Inflammatory macrophage treated with lipopolysaccharide for 4 hours (primary cell): ENCODE measurements at regions not wholly inside any gene's neighbourhood (a gene's known extent, or its start where the extent isn't known, plus 50 kb on each side); places are given as distances from the start of the nearest gene placed in this dataset.
"Not testable (repeated sequence)": the region's sequence is repeated elsewhere in the genome, so short reads cannot be mapped to it uniquely, and the experiment has no call there.

Experiments used
- DNase-seq: peaks from one replicate; pipeline ENCODE4 v3.0.0-alpha.2; 2020

- no peak for DNase-seq
Measured at GRCh38 chr5:12208366-12209100, 304.3 kb upstream of the CTNND2 start.

DNA sequence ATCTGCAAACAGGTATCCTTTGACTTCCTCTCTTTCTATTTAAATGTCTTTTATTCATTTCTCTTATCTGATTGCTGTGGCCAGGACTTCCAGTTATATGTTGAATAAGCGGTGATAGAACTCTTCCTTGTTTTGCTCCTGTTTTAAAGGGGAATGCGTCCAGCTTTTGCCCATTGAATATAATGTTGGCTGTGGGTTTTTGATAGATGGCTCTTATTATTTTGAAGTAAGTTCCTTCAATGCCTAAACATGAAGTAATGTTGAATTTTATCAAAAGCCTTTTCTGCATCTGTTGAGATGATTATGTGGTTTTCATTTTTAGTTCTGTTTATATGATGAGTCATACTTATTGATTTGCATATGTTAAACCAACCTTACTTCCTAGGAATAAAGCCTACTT is 300.5 kb upstream of the CTNND2 start:
- DNase-seq = no peak

GRCh38 chr5:12193536-12193935 is 289.3 kb upstream of the CTNND2 start:
- no peak for DNase-seq

- no peak for DNase-seq
Measured at GRCh38 chr5:12183003-12183402, 278.8 kb upstream of the CTNND2 start.

GRCh38 chr5:12177851-12178250 is 273.6 kb upstream of the CTNND2 start:
- DNase-seq = no peak

GRCh38 chr5:12177225-12177624 is 273.0 kb upstream of the CTNND2 start:
- DNase-seq = no peak

GRCh38 chr5:12175914-12176585 is 271.8 kb upstream of the CTNND2 start:
- DNase-seq = no peak

- DNase-seq = no peak
Measured at GRCh38 chr5:12174734-12175133, 270.5 kb upstream of the CTNND2 start.

DNA sequence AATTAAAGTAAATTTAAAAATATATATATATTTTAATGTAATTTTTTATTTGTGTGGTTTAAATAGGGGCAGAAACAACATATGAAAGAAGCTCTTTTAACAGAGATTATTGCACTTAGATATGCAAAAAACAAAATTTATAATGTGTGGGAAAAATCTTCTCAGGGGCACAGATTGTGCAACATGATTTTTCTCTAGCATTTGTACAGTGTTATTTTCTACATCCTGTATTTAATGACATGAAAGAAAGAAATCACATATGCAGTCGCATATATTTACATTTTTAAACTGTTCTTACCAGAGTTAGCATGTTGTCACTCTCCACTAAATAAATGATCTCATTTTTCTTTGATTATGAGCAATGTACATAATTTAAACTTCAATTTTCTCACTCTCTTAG is 265.3 kb upstream of the CTNND2 start:
- no peak for DNase-seq

DNA sequence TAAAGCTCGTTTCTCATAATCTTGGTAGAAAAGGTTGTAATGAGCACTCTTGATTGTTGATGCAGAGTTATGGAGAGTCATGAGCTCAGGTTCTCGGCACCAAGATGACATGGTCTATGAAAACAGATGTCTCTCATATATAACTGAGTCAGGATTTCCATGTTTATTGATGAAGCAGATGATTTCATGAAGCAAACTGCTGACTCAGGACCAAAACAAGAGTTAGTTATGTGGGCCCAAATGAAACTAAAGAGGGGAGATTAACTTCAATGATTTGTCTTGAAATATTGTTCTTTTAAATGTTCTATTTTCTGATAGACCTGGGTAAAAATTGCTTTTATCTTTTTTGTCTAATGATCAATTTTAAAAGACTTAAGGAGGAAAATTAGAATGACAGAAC is 258.6 kb upstream of the CTNND2 start:
- no peak for DNase-seq

- no peak for DNase-seq
Measured at GRCh38 chr5:12147513-12147912, 243.3 kb upstream of the CTNND2 start.

DNA sequence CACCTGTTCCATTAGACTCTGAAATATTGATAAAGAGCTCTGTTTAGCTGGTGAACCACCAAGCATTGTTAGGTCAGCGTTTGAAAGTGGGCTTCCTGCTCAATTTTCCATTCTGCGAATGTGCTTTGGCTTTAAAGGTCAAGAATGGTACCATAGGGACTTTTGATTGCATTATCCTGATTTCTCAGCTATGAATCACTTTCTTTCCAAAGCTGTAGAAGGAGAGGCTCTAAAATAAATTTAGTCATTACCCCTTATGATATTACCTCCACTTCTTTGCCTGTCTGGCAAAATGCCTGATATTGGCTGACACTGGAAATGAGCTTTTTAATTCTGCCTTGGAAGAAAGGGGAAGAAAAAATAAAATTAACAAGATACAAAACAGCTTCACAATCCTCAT is 237.2 kb upstream of the CTNND2 start:
- DNase-seq = no peak

- DNase-seq = no peak
Measured at GRCh38 chr5:12133520-12133919, 229.3 kb upstream of the CTNND2 start.

- DNase-seq = not testable (repeated sequence)
Measured at GRCh38 chr5:12131020-12131419, 226.8 kb upstream of the CTNND2 start.

- DNase-seq = no peak
Measured at GRCh38 chr5:12125895-12126294, 221.6 kb upstream of the CTNND2 start.

- DNase-seq = no peak
Measured at GRCh38 chr5:12119657-12120056, 215.4 kb upstream of the CTNND2 start.

DNA sequence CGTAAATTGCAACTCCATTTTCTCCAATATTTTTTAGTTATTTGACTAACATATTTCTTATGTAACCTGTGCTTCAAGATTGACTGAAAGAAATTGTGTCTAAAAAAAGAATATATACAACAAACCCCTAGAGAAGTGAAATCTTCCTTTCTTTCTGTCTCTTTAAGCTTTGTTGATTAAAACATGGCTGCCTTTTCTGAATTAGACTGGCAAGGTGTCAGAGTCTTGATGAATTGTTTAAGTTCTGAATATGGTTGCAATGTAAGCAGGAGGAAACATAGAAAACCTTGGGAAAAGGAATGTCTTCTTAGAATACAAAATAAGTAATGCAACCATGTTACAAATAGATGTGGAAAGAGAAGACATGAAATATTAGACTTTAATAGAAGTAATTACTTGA is 209.8 kb upstream of the CTNND2 start:
- no peak for DNase-seq

- DNase-seq = no peak
Measured at GRCh38 chr5:12113062-12113461, 208.8 kb upstream of the CTNND2 start.

DNA sequence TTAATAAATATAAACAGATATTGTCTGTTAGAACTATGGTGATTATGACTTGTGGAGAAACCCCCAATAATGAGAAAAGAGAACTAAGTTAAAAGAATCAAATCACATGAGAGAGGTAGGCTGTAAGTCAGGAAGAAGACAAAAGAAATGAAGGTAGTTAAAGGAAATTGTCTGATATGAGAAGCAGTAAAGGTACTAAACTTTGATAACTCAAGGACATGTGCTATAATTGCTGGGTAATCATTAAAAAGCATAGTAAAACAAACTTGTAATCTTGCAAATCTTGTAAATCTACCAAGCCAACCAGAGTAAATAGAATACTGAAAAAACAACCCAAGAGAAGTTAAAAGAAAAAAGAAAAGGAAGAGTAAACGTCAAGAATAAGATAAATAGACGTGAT is 207.0 kb upstream of the CTNND2 start:
- no peak for DNase-seq

- no peak for DNase-seq
Measured at GRCh38 chr5:12110629-12111028, 206.4 kb upstream of the CTNND2 start.

DNA sequence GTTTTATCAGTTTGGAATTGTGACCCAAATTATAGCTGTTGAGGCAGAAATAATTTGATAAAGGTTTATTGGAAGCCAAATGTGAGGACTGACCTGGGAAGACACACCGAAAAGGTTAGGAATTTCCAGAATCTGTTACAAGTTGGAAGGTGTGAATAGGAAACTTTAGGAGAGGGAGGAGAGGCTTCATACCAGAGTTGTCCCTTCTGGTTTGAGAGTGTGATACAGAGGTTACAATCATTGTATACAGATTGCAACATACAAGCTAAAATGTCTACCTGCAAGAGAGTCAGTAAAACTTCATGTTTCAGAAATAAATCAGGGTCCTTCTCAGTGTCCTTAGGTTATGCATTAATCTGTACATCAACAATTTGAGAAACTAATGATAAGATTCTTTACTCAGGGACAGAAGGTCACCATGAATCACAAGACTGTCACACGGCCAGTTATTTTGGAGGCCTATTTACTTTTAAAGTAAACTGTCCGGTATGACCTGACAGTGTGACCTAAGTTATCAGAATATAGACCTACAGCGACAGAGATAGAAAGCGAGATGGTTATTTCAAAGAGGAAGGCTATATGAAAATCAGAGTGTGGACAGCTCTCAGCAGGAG is 204.9 kb upstream of the CTNND2 start:
- no peak for DNase-seq

GRCh38 chr5:12102151-12102550 is 197.9 kb upstream of the CTNND2 start:
- no peak for DNase-seq

DNA sequence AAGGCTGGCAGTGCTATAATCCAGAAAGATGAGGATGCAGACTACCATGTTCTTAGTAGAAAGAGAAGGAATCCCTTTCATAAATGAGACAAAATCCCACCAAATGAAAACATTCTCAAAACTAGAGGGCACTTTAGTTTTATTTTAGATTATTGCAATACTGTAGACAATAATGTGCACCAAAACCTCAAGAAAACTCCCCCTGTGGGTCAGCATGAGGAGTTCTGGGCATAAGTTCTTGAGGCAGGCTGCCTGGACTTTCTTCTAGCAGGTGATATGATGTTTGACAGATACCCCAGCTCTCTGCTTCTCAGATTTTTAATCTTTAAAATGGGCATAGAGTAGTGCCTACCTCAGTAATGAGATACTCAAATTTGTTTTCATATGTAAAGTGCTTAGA is 196.3 kb upstream of the CTNND2 start:
- DNase-seq = no peak

DNA sequence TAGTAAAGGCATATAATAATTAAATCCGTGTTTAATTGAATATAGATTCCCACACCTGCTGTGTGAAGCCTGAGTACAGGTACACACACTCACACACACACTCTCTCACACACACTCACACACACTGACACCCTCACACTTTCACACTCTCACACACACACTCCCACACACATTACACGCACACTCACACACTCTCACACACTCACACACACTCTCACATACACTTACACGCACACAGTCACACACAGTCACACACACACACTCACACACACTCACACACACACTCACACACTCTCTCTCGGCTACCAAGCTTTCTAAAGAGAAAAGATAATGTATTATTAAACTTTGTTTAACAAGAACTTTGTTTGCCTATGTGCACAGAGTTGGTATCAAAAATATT is 195.1 kb upstream of the CTNND2 start:
- no peak for DNase-seq
